22Rv1 (cell line): ENCODE measurements at regions not wholly inside any gene's neighbourhood (a gene's known extent, or its start where the extent isn't known, plus 50 kb on each side); places are given as distances from the start of the nearest gene placed in this dataset.

ENCODE experiments used
- ZFX ChIP-seq: fragments of 450-650 bp; IDR thresholded peaks from 2 replicates; pipeline ENCODE4 v1.6.1; 2017; ENCODE audit warnings: antibody characterized with exemption, borderline replicate concordance
- TF ChIP-seq, protein P1 (sequence below): fragments of 450-650 bp; IDR thresholded peaks from 2 replicates; pipeline ENCODE4 v1.5.1; 2017; ENCODE audit warnings: mild to moderate bottlenecking

DNA sequence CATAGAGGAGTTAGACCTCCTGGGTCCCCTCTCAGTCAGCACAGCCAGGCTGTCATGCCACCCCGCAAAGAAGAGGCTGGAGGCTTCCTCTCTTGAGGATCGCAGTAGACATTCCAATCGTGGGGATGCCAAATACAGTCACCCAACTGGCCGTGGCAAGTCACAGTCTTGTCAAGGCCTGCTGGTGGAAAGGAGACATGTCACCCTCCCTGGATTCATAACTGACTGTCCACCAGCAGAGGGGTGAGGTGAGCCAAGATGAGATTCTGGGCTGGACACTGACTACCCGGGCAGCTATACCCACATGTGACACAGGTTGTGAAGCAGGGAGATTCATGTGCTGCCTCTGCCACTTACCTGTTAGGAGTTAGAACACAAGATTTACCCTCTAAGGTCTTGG, 123.5 kb upstream of the NGF start:
- TF ChIP-seq, protein P1, sequence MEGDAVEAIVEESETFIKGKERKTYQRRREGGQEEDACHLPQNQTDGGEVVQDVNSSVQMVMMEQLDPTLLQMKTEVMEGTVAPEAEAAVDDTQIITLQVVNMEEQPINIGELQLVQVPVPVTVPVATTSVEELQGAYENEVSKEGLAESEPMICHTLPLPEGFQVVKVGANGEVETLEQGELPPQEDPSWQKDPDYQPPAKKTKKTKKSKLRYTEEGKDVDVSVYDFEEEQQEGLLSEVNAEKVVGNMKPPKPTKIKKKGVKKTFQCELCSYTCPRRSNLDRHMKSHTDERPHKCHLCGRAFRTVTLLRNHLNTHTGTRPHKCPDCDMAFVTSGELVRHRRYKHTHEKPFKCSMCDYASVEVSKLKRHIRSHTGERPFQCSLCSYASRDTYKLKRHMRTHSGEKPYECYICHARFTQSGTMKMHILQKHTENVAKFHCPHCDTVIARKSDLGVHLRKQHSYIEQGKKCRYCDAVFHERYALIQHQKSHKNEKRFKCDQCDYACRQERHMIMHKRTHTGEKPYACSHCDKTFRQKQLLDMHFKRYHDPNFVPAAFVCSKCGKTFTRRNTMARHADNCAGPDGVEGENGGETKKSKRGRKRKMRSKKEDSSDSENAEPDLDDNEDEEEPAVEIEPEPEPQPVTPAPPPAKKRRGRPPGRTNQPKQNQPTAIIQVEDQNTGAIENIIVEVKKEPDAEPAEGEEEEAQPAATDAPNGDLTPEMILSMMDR = no peak
- no peak for TF ChIP-seq ZFX
